ENCODE measurements at regions not wholly inside any gene's neighbourhood (a gene's known extent, or its start where the extent isn't known, plus 50 kb on each side); places are given as distances from the start of the nearest gene placed in this dataset.

DNA sequence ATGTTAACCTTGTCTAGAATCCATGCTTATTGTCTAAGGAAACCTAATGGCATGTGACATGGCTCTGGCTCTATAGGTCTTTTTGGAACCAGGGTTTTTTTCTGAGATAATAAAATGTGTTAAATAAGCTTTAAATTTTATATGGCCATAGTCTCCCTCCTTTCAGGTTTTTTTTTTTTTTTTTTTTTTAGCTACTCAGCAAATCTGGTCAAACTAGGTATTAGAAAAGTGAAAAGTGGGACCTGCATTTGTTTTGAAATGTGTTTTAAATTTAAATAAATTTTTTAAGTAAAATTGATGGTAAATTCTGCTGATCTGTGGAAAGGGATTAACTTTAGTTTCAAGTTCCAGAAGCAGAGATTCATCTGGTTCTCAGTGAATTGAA lies 52.1 kb upstream of the NANOGP8 start:
- Mint-ChIP-seq H3K27me3 (no peaks in the 10 kb centered on the region), H3K27ac (no peak overlapping the region), H3K36me3 (ENCODE audit: low read depth) (no peaks in the 10 kb centered on the region), H3K9me3 (no peaks in the 10 kb centered on the region), H3K4me1 (ENCODE audit: low read depth) (no peaks in the 10 kb centered on the region), H3K4me3 (no peak overlapping the region)
- no peak for ATAC-seq
- ChIA-PET POLR2A (no interaction called here), CTCF (interaction anchor here (0.9 kb wide), 1 partner anchor 11 kb away, joined by 3 read pairs; no protein-coding TSS in a partner anchor)
- intact Hi-C loops (cut with micrococcal nuclease) = no loop called here
- TF ChIP-seq, protein P1, sequence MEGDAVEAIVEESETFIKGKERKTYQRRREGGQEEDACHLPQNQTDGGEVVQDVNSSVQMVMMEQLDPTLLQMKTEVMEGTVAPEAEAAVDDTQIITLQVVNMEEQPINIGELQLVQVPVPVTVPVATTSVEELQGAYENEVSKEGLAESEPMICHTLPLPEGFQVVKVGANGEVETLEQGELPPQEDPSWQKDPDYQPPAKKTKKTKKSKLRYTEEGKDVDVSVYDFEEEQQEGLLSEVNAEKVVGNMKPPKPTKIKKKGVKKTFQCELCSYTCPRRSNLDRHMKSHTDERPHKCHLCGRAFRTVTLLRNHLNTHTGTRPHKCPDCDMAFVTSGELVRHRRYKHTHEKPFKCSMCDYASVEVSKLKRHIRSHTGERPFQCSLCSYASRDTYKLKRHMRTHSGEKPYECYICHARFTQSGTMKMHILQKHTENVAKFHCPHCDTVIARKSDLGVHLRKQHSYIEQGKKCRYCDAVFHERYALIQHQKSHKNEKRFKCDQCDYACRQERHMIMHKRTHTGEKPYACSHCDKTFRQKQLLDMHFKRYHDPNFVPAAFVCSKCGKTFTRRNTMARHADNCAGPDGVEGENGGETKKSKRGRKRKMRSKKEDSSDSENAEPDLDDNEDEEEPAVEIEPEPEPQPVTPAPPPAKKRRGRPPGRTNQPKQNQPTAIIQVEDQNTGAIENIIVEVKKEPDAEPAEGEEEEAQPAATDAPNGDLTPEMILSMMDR (IDR thresholded peaks at IDR 0.05) = no peak
- DNase-seq = no peak

DNA sequence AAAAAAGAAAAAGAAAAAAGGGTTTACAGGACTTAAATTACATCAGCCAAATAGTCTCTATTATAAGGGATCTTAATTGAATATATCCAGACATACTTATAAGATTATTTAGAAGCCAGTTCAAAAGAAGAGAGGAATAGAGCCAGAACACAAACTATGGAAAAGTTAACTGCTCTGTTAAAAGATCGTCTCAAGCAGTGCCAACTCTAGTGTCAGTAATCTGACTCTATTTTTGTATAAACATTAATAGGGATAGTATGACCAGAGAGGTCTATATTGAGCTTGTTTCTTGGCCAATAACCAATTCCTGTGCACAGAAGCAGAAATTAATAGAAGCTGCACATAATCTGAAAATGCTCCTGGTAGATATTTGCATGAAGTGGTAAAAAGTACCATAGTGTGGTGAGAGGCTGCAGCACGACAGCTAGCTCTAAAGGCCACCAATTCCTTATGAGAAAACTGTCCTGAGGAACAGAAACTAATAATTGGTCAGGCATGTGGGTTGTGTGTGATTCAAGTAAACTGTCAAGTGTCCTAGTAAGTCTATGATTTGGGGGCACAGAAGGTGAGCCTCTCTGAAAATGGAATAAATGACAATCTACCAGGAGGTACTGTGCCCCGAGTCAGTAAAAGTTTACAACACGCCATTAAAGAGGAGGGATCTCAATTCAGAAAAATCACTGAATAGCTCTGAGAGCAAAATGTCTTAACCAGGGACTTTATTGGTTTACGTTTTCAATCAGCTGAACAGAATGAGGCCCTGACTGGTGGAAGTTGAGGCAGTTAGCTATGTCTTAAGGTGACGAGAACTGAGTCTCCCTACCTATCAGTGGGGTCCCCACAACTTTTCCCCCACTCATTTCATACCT lies 51.5 kb upstream of the NANOGP8 start:
- DNase-seq (no peak), ATAC-seq (no peak)
- Mint-ChIP-seq H3K4me3 (no peak overlapping the region), H3K27ac (no peak overlapping the region), H3K36me3 (ENCODE audit: low read depth) (no peaks in the 10 kb centered on the region), H3K9me3 (no peaks in the 10 kb centered on the region), H3K4me1 (ENCODE audit: low read depth) (no peaks in the 10 kb centered on the region), H3K27me3 (no peaks in the 10 kb centered on the region)
- POLR2A ChIA-PET = no interaction called here
- TF ChIP-seq, protein P1 (IDR thresholded peaks at IDR 0.05) = no peak
- CTCF ChIA-PET = interaction anchor here (0.9 kb wide), 1 partner anchor 11 kb away, joined by 3 read pairs; no protein-coding TSS in a partner anchor
- intact Hi-C loops (cut with micrococcal nuclease) = no loop called here

All from activated CD8-positive, alpha-beta T cell treated with anti-CD3 and anti-CD28 coated beads for 36 hours (primary cell).